IMR-90 (cell line): ENCODE measurements at regions not wholly inside any gene's neighbourhood (a gene's known extent, or its start where the extent isn't known, plus 50 kb on each side); places are given as distances from the start of the nearest gene placed in this dataset.

Source experiments
- ATAC-seq: fragments of 200-7000 bp; cut with Tn5 transposase; 2 replicates; pipeline ENCODE4 v1.9.1; 2020; ENCODE audit warnings: low read depth, mild to moderate bottlenecking, moderate library complexity
- BruUV-seq: library from RNA; stranded (reverse); fragments of 400-500 nt; replicated peaks from 2 replicates; lab custom pipeline; 2021; lab: Mats Ljungman, UMichigan
- CTCF ChIA-PET: fragments of 300-600 bp; formaldehyde crosslinking; extraction: SDS; loops from one replicate; lab custom pipeline; 2021; ENCODE audit warnings: antibody characterized with exemption; lab: Yijun Ruan, JAX
- POLR2A ChIA-PET: fragments of 300-600 bp; sonication (Branson Sonifier 250); formaldehyde crosslinking; loops from one replicate; lab custom pipeline; 2022; ENCODE audit warnings: antibody characterized with exemption; ENCODE audit not compliant: unreplicated experiment; lab: Charles Lee
- DNase-seq: peaks from one replicate; pipeline ENCODE4 v3.0.0; 2013
- H2AFZ ChIP-seq: replicated peaks from 2 replicates; pipeline ENCODE3; 2013; ENCODE audit warnings: low read length, mild to moderate bottlenecking; ENCODE audit not compliant: poor library complexity
- H2AK5ac ChIP-seq: 2 replicates; pipeline ENCODE4 v1.6.1; 2013; ENCODE audit warnings: low read depth, low read length, inconsistent platforms
- H2AK9ac ChIP-seq: replicated peaks from 2 replicates; pipeline ENCODE3; 2013; ENCODE audit warnings: mild to moderate bottlenecking, low read depth, low read length, moderate library complexity; ENCODE audit not compliant: poor library complexity
- H2BK120ac ChIP-seq: 2 replicates; pipeline ENCODE4 v1.6.1; 2013; ENCODE audit warnings: low read depth, low read length, inconsistent platforms
- H2BK15ac ChIP-seq: 3 replicates; pipeline ENCODE4 v1.6.1; 2013; ENCODE audit warnings: low read depth, low read length, inconsistent platforms
- H2BK20ac ChIP-seq: 2 replicates; pipeline ENCODE4 v1.6.1; 2013; ENCODE audit warnings: low read depth, mild to moderate bottlenecking, inconsistent platforms, low read length, moderate library complexity
- H2BK5ac ChIP-seq: 2 replicates; pipeline ENCODE4 v1.6.1; 2013; ENCODE audit warnings: mild to moderate bottlenecking, low read depth, low read length, inconsistent platforms; ENCODE audit not compliant: poor library complexity, severe bottlenecking
- H3K14ac ChIP-seq: replicated peaks from 2 replicates; pipeline ENCODE4 v1.6.1; 2013; ENCODE audit warnings: low read depth, low read length, inconsistent platforms
- H3K18ac ChIP-seq: 2 replicates; pipeline ENCODE4 v1.6.1; 2013; ENCODE audit warnings: low read depth, low read length, control low read depth
- H3K23ac ChIP-seq: 2 replicates; pipeline ENCODE4 v1.6.1; 2013; ENCODE audit warnings: low read depth, low read length, inconsistent platforms
- H3K27ac ChIP-seq: 2 replicates; pipeline ENCODE4 v1.5.1; 2013; ENCODE audit warnings: mild to moderate bottlenecking, control low read depth, low read length; ENCODE audit not compliant: insufficient read depth
- H3K27me3 ChIP-seq: 2 replicates; pipeline ENCODE4 v1.6.1; 2013; ENCODE audit warnings: low read length; ENCODE audit not compliant: control insufficient read depth, insufficient read depth
- H3K36me3 ChIP-seq: 2 replicates; pipeline ENCODE4 v1.6.1; 2013; ENCODE audit warnings: low read length, mixed read lengths; ENCODE audit not compliant: control insufficient read depth, insufficient read depth
- H3K4ac ChIP-seq: 2 replicates; pipeline ENCODE4 v1.6.1; 2013; ENCODE audit warnings: low read depth, low read length, inconsistent platforms
- H3K4me1 ChIP-seq: 2 replicates; pipeline ENCODE4 v1.6.1; 2013; ENCODE audit warnings: low read length, mixed read lengths; ENCODE audit not compliant: control insufficient read depth, insufficient read depth
- H3K4me2 ChIP-seq: 2 replicates; pipeline ENCODE4 v1.6.1; 2013; ENCODE audit warnings: low read depth, mild to moderate bottlenecking, control low read depth, low read length, moderate library complexity
- H3K4me3 ChIP-seq: 2 replicates; pipeline ENCODE4 v1.5.1; 2013; ENCODE audit warnings: low read depth, mild to moderate bottlenecking, control low read depth, low read length, moderate library complexity; ENCODE audit not compliant: insufficient read depth
- H3K56ac ChIP-seq: 2 replicates; pipeline ENCODE4 v1.6.1; 2013; ENCODE audit warnings: low read length, inconsistent platforms; ENCODE audit not compliant: insufficient read depth; ENCODE audit errors: extremely low read depth
- H3K79me1 ChIP-seq, 2 experiments: 2 replicates each; pipeline ENCODE4 v1.6.1; 2013; ENCODE audit warnings: low read length in 2 of 2, inconsistent platforms in 1 of 2, low read depth in 1 of 2
- H3K9ac ChIP-seq: 2 replicates; pipeline ENCODE4 v1.6.1; 2013; ENCODE audit warnings: low read depth, low read length, control low read depth
- H3K9me1 ChIP-seq: 2 replicates; pipeline ENCODE4 v1.6.1; 2013; ENCODE audit warnings: low read length, inconsistent platforms; ENCODE audit not compliant: insufficient read depth
- H3K9me3 ChIP-seq: 2 replicates; pipeline ENCODE4 v1.6.1; 2013; ENCODE audit warnings: low read length; ENCODE audit not compliant: control insufficient read depth, insufficient read depth
- H4K20me1 ChIP-seq: 2 replicates; pipeline ENCODE4 v1.6.1; 2013; ENCODE audit warnings: low read length, inconsistent platforms; ENCODE audit not compliant: insufficient read depth
- H4K5ac ChIP-seq: 2 replicates; pipeline ENCODE4 v1.6.1; 2013; ENCODE audit warnings: mild to moderate bottlenecking, low read depth, low read length, control low read depth
- H4K8ac ChIP-seq, 2 experiments: 2 replicates each; pipeline ENCODE4 v1.6.1; 2013; ENCODE audit warnings: low read depth in 2 of 2, low read length in 2 of 2, control low read depth in 1 of 2, inconsistent platforms in 1 of 2
- H4K91ac ChIP-seq: 2 replicates; pipeline ENCODE4 v1.6.1; 2013; ENCODE audit warnings: low read depth, low read length, inconsistent platforms; ENCODE audit not compliant: insufficient read depth
- BHLHE40 ChIP-seq: fragments of 150-350 bp; IDR thresholded peaks from 2 replicates; pipeline ENCODE4 v1.6.1; 2016; ENCODE audit warnings: mild to moderate bottlenecking, low read depth, low read length
- CEBPB ChIP-seq: IDR thresholded peaks from 2 replicates; pipeline ENCODE4 v1.6.1; 2012; ENCODE audit warnings: low read depth, low read length, improper control_type of control experiment
- CHD1 ChIP-seq: IDR thresholded peaks from 2 replicates; pipeline ENCODE4 v1.6.1; 2012; ENCODE audit warnings: low read depth, low read length, improper control_type of control experiment
- CTCF ChIP-seq: conservative IDR thresholded peaks from 2 replicates; pipeline ENCODE4 v1.5.1; 2012; ENCODE audit warnings: mild to moderate bottlenecking, low read depth, low read length, improper control_type of control experiment
- ELK1 ChIP-seq: fragments of 150-350 bp; IDR thresholded peaks from 2 replicates; pipeline ENCODE4 v1.6.1; 2016; ENCODE audit warnings: low read depth, mild to moderate bottlenecking, low read length, moderate library complexity, borderline replicate concordance
- FOS ChIP-seq: fragments of 150-350 bp; IDR thresholded peaks from 2 replicates; pipeline ENCODE4 v1.6.1; 2016; ENCODE audit warnings: low read depth, low read length
- MAFK ChIP-seq: IDR thresholded peaks from 2 replicates; pipeline ENCODE4 v1.6.1; 2012; ENCODE audit warnings: low read depth, low read length, improper control_type of control experiment
- MAZ ChIP-seq: IDR thresholded peaks from 2 replicates; pipeline ENCODE4 v1.6.1; 2012; ENCODE audit warnings: low read depth, mild to moderate bottlenecking, low read length, improper control_type of control experiment, moderate library complexity, borderline replicate concordance
- MXI1 ChIP-seq: IDR thresholded peaks from 2 replicates; pipeline ENCODE4 v1.6.1; 2012; ENCODE audit warnings: low read depth, mild to moderate bottlenecking, low read length, moderate library complexity, borderline replicate concordance
- NFE2L2 ChIP-seq: fragments of 150-350 bp; IDR thresholded peaks from 2 replicates; pipeline ENCODE4 v1.6.1; 2016; ENCODE audit warnings: low read depth, mild to moderate bottlenecking, low read length
- POLR2A ChIP-seq: IDR thresholded peaks from 2 replicates; pipeline ENCODE4 v1.6.1; 2012; ENCODE audit warnings: mild to moderate bottlenecking, low read depth, low read length
- RAD21 ChIP-seq: IDR thresholded peaks from 2 replicates; pipeline ENCODE4 v1.6.1; 2012; ENCODE audit warnings: low read length, improper control_type of control experiment
- RCOR1 ChIP-seq: IDR thresholded peaks from 2 replicates; pipeline ENCODE4 v1.6.1; 2012; ENCODE audit warnings: mild to moderate bottlenecking, low read length, improper control_type of control experiment; ENCODE audit not compliant: insufficient replicate concordance
- SMC3 ChIP-seq: fragments of 150-350 bp; IDR thresholded peaks from 2 replicates; pipeline ENCODE4 v1.6.1; 2016; ENCODE audit warnings: low read depth, mild to moderate bottlenecking, antibody characterized with exemption, low read length, moderate library complexity
- WGBS, 2 experiments: methylation state at CpG; one replicate each; pipeline versions ENCODE4 v1.1.5 to v1.1.7; 2013; ENCODE audit warnings: missing lambda C conversion rate in 2 of 2; ENCODE audit not compliant: insufficient read length in 1 of 2; ENCODE audit errors: extremely low coverage in 2 of 2; 5-methylcytosine and 5-hydroxymethylcytosine counted together
- dilution Hi-C: fragments of 300-500 bp; cut with HindIII; formaldehyde crosslinking; loops from one replicate; pipeline ENCODE4 v1.14.3; 2018; ENCODE audit warnings: low sequenced_read_pairs; ENCODE audit not compliant: unreplicated experiment
- in situ Hi-C: fragments of 300-500 bp; cut with MboI; formaldehyde crosslinking; loops from 3 replicates; pipeline ENCODE4 v1.14.3; 2019; ENCODE audit warnings: low sequenced_read_pairs, inconsistent platforms, mixed read lengths
- intact Hi-C: fragments of 100-400 bp; cut with micrococcal nuclease; formaldehyde crosslinking; loops from 2 replicates; pipeline ENCODE4 v1.10.0; 2022

GRCh38 chr6:105468850-105469249 is 66.0 kb upstream of the PREP start:
- CTCF ChIA-PET = no interaction called here
- no peak overlapping the region for H2BK5ac ChIP-seq
- no peak overlapping the region for H2AFZ ChIP-seq
- no peak overlapping the region for H4K5ac ChIP-seq
- H3K4ac ChIP-seq = no peak overlapping the region
- H4K20me1 ChIP-seq = no peaks in the 10 kb centered on the region
- intact Hi-C loops = no loop called here
- no peak overlapping the region for H2AK5ac ChIP-seq
- no peak for TF ChIP-seq NFE2L2
- TF ChIP-seq CEBPB = no peak
- no peak for TF ChIP-seq MXI1
- no peak for TF ChIP-seq MAFK
- no peak for TF ChIP-seq FOS
- TF ChIP-seq RCOR1 = no peak
- TF ChIP-seq CHD1 = no peak
- TF ChIP-seq BHLHE40 = no peak
- TF ChIP-seq RAD21 = no peak
- TF ChIP-seq SMC3 = no peak
- no peak for TF ChIP-seq CTCF
- TF ChIP-seq MAZ = no peak
- TF ChIP-seq ELK1 = no peak
- TF ChIP-seq POLR2A = no peak
- ATAC-seq = no peak
- no peak overlapping the region for H2BK15ac ChIP-seq
- in situ Hi-C loops = no loop called here
- H4K91ac ChIP-seq = no peak overlapping the region
- POLR2A ChIA-PET = interaction anchor here (0.6 kb wide), 1 partner anchor 1640 kb away, joined by 4 read pairs; no protein-coding TSS in a partner anchor
- no TSS peak for BruUV-seq
- no peak overlapping the region for H3K56ac ChIP-seq
- H3K27me3 ChIP-seq = peaks cover 8% of the 10 kb centered on the region
- no peak overlapping the region for H3K4me3 ChIP-seq
- H2AK9ac ChIP-seq = no peak overlapping the region
- no peak overlapping the region for H2BK20ac ChIP-seq
- H3K4me1 ChIP-seq = no peaks in the 10 kb centered on the region
- H3K9me3 ChIP-seq = peaks cover 12% of the 10 kb centered on the region
- no peak overlapping the region for H3K4me2 ChIP-seq
- dilution Hi-C loops = no loop called here
- no peaks in the 10 kb centered on the region for H3K36me3 ChIP-seq
- H3K27ac ChIP-seq = no peak overlapping the region
- H3K18ac ChIP-seq = no peak overlapping the region
- no peak overlapping the region for H3K14ac ChIP-seq
- no peak overlapping the region for H3K9ac ChIP-seq
- no peak overlapping the region for H3K23ac ChIP-seq
- WGBS, 2 experiments = 60% methylated on average over 1 of the region's 4 CpGs; no CpG with 5 or more reads in 1 of the 2 experiments
- no peaks in the 10 kb centered on the region for H3K79me1 ChIP-seq
- H3K9me1 ChIP-seq = no peaks in the 10 kb centered on the region
- DNase-seq = no peak
- H4K8ac ChIP-seq = no peak overlapping the region
- no peak overlapping the region for H2BK120ac ChIP-seq
